ENCODE measurements at regions not wholly inside any gene's neighbourhood (a gene's known extent, or its start where the extent isn't known, plus 50 kb on each side); places are given as distances from the start of the nearest gene placed in this dataset.

DNA sequence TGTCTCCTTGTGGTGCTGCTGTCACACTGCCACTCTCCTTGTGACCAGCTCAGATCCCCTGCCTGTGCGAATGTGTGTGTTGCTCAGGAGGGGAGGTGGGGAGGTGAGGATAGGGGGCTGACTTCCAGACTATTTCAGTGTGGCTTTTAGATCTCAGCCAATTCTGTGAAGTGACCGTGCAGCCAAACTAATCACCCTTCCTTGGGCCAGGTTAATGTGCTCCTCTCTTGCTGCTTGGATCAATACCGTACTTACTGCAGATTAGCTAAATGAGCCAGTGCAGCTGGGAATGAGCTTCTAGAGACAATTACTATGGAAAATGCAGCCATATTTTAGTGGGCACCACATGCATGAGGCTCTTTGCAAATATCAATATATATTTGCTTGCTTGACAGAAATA, 206.0 kb downstream of the MELK start:
- TF ChIP-seq EZH2 (IDR thresholded peaks at IDR 0.05; ENCODE audit: low read depth): no peak
- TF ChIP-seq, protein P1, sequence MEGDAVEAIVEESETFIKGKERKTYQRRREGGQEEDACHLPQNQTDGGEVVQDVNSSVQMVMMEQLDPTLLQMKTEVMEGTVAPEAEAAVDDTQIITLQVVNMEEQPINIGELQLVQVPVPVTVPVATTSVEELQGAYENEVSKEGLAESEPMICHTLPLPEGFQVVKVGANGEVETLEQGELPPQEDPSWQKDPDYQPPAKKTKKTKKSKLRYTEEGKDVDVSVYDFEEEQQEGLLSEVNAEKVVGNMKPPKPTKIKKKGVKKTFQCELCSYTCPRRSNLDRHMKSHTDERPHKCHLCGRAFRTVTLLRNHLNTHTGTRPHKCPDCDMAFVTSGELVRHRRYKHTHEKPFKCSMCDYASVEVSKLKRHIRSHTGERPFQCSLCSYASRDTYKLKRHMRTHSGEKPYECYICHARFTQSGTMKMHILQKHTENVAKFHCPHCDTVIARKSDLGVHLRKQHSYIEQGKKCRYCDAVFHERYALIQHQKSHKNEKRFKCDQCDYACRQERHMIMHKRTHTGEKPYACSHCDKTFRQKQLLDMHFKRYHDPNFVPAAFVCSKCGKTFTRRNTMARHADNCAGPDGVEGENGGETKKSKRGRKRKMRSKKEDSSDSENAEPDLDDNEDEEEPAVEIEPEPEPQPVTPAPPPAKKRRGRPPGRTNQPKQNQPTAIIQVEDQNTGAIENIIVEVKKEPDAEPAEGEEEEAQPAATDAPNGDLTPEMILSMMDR (conservative IDR thresholded peaks at IDR 0.05): no peak

Data from PC-9 (cell line).